ENCODE measurements at regions not wholly inside any gene's neighbourhood (a gene's known extent, or its start where the extent isn't known, plus 50 kb on each side); places are given as distances from the start of the nearest gene placed in this dataset.
"Not testable (repeated sequence)": the region's sequence is repeated elsewhere in the genome, so short reads cannot be mapped to it uniquely, and the experiment has no call there.

DNA sequence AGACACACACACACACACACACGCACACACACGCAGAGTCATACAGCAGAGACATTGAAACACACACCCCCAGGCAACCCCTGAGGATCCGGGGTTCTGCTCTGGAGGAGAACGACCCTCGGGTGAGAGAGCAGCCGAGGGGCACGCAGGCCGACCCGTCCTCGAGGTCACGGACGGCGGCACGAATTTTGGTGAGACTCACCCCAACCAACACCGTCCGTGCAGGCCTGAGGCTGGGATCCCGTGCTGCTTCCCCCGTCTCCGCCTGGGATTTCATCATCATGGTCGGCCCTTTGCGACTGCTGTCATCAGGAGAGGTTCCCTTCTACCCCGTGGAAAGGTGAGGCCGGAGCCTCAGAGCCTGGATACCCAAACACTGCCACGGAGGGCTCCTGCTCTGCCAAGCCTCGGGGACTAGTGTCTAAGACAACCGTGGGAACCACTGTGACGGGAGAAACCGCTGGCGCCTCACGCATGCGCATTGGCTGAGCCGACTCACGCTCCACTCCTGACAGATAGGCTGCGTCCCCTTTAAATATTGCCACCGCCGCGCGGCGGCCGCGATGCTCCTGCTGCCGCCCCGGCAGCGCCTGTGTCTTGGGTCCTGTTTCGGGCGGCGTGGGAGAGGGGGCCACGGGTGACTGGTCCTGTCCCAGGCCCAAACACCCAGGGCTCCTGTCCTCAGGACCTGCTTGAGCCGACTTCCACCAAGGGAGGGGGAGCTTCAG lies 699.1 kb upstream of the TPTE start:
- TF ChIP-seq, protein P1, sequence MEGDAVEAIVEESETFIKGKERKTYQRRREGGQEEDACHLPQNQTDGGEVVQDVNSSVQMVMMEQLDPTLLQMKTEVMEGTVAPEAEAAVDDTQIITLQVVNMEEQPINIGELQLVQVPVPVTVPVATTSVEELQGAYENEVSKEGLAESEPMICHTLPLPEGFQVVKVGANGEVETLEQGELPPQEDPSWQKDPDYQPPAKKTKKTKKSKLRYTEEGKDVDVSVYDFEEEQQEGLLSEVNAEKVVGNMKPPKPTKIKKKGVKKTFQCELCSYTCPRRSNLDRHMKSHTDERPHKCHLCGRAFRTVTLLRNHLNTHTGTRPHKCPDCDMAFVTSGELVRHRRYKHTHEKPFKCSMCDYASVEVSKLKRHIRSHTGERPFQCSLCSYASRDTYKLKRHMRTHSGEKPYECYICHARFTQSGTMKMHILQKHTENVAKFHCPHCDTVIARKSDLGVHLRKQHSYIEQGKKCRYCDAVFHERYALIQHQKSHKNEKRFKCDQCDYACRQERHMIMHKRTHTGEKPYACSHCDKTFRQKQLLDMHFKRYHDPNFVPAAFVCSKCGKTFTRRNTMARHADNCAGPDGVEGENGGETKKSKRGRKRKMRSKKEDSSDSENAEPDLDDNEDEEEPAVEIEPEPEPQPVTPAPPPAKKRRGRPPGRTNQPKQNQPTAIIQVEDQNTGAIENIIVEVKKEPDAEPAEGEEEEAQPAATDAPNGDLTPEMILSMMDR (conservative IDR thresholded peaks at IDR 0.05; ENCODE audit: low read length) = not testable (repeated sequence)
- not testable (repeated sequence) for TF ChIP-seq EZH2phosphoT487 (IDR thresholded peaks at IDR 0.05; ENCODE audit: borderline replicate concordance, low read depth, low read length)
